Neural cell (in vitro differentiated cells): ENCODE measurements at regions not wholly inside any gene's neighbourhood (a gene's known extent, or its start where the extent isn't known, plus 50 kb on each side); places are given as distances from the start of the nearest gene placed in this dataset.
"Not testable (repeated sequence)": the region's sequence is repeated elsewhere in the genome, so short reads cannot be mapped to it uniquely, and the experiment has no call there.

Experiments used
- H2AFZ ChIP-seq: fragments of 200-600, 300-800 bp; sonication (generic), shearing (Covaris generic); 2 replicates; pipeline ENCODE4 v1.6.0; 2014; ENCODE audit warnings: low read depth, mild to moderate bottlenecking, antibody characterized with exemption, low read length, moderate library complexity
- H3F3A ChIP-seq: fragments of 200-600 bp; shearing (Covaris generic); 2 replicates; pipeline ENCODE4 v1.6.1; 2016; ENCODE audit warnings: mild to moderate bottlenecking, moderate library complexity, mixed read lengths, antibody characterized with exemption, low read length; ENCODE audit not compliant: insufficient read depth, poor library complexity, severe bottlenecking
- H3K27ac ChIP-seq: fragments of 200-600, 300-800 bp; sonication (generic), shearing (Covaris generic); 2 replicates; pipeline ENCODE4 v1.5.1; 2014; ENCODE audit warnings: mild to moderate bottlenecking, low read length, moderate library complexity
- H3K27me3 ChIP-seq: fragments of 300-800, 200-600 bp; sonication (generic), shearing (Covaris generic); 2 replicates; pipeline ENCODE4 v1.6.0; 2014; ENCODE audit warnings: mild to moderate bottlenecking, low read depth, low read length, moderate library complexity; ENCODE audit not compliant: insufficient read depth
- H3K36me3 ChIP-seq: fragments of 300-800, 200-600 bp; sonication (generic), shearing (Covaris generic); 2 replicates; pipeline ENCODE4 v1.5.1; 2014; ENCODE audit warnings: mild to moderate bottlenecking, antibody characterized with exemption, low read length, moderate library complexity; ENCODE audit not compliant: insufficient read depth
- H3K4me2 ChIP-seq: fragments of 300-800, 200-600 bp; sonication (generic), shearing (Covaris generic); 2 replicates; pipeline ENCODE4 v1.6.0; 2014; ENCODE audit warnings: mild to moderate bottlenecking, low read length
- H3K4me3 ChIP-seq: fragments of 300-800, 200-600 bp; sonication (generic), shearing (Covaris generic); 2 replicates; pipeline ENCODE4 v1.5.1; 2014; ENCODE audit warnings: mild to moderate bottlenecking, low read length, moderate library complexity
- H3K79me2 ChIP-seq: fragments of 200-600 bp; shearing (Covaris generic); replicated peaks from 2 replicates; pipeline ENCODE4 v1.6.0; 2014; ENCODE audit warnings: mild to moderate bottlenecking, low read length, moderate library complexity; ENCODE audit not compliant: insufficient read depth
- H3K9ac ChIP-seq: fragments of 300-800, 200-600 bp; sonication (generic), shearing (Covaris generic); 2 replicates; pipeline ENCODE4 v1.6.1; 2016; ENCODE audit warnings: mild to moderate bottlenecking, low read length, mixed read lengths
- H3K9me2 ChIP-seq: fragments of 200-600 bp; shearing (Covaris generic); 2 replicates; pipeline ENCODE4 v1.6.1; 2016; ENCODE audit warnings: mild to moderate bottlenecking, low read length, mixed read lengths; ENCODE audit not compliant: insufficient read depth
- H3K9me3 ChIP-seq: fragments of 200-600, 300-800 bp; sonication (generic), shearing (Covaris generic); 2 replicates; pipeline ENCODE4 v1.6.1; 2016; ENCODE audit warnings: mild to moderate bottlenecking, mixed run types, low read length, moderate library complexity, mixed read lengths
- H4K20me1 ChIP-seq: fragments of 200-600 bp; shearing (Covaris generic); 2 replicates; pipeline ENCODE4 v1.6.1; 2016; ENCODE audit warnings: mild to moderate bottlenecking, mixed run types; ENCODE audit not compliant: insufficient read depth
- CTCF ChIP-seq: fragments of 450-650 bp; IDR thresholded peaks from 2 replicates; pipeline ENCODE4 v1.5.1; 2014; ENCODE audit warnings: antibody characterized with exemption, mild to moderate bottlenecking, moderate library complexity; ENCODE audit not compliant: poor library complexity, severe bottlenecking
- EP300 ChIP-seq: fragments of 450-650 bp; conservative IDR thresholded peaks from 2 replicates; pipeline ENCODE4 v1.6.1; 2014; ENCODE audit warnings: antibody characterized with exemption, mild to moderate bottlenecking, moderate library complexity; ENCODE audit not compliant: poor library complexity, severe bottlenecking
- EZH2 ChIP-seq: fragments of 200-600, 300-800 bp; shearing (Covaris generic), sonication (generic); IDR thresholded peaks from 2 replicates; pipeline ENCODE4 v1.6.1; 2014; ENCODE audit warnings: antibody characterized with exemption, low read length, borderline replicate concordance, mild to moderate bottlenecking; ENCODE audit not compliant: insufficient read depth, poor library complexity, severe bottlenecking
- MXI1 ChIP-seq: fragments of 450-650 bp; conservative IDR thresholded peaks from 2 replicates; pipeline ENCODE4 v1.6.1; 2014; ENCODE audit warnings: antibody characterized with exemption, mild to moderate bottlenecking; ENCODE audit not compliant: poor library complexity, severe bottlenecking
- POLR2AphosphoS5 ChIP-seq: IDR thresholded peaks from 2 replicates; pipeline ENCODE4 v1.6.1; 2012
- RAD21 ChIP-seq: fragments of 450-650 bp; conservative IDR thresholded peaks from 2 replicates; pipeline ENCODE4 v1.6.1; 2014; ENCODE audit warnings: antibody characterized with exemption, mild to moderate bottlenecking, moderate library complexity
- REST ChIP-seq: IDR thresholded peaks from 2 replicates; pipeline ENCODE4 v1.6.1; 2012; ENCODE audit warnings: borderline replicate concordance
- SMC3 ChIP-seq: fragments of 450-650 bp; conservative IDR thresholded peaks from 2 replicates; pipeline ENCODE4 v1.6.1; 2014; ENCODE audit warnings: antibody characterized with exemption, mild to moderate bottlenecking, moderate library complexity; ENCODE audit not compliant: poor library complexity
- TAF1 ChIP-seq: IDR thresholded peaks from 2 replicates; pipeline ENCODE4 v1.6.1; 2012; ENCODE audit warnings: low read depth

- H3K4me3 ChIP-seq: no peak overlapping the region
- no peaks in the 10 kb centered on the region for H3K9me3 ChIP-seq
- no peaks in the 10 kb centered on the region for H3K27me3 ChIP-seq
- H3K9ac ChIP-seq: no peak overlapping the region
- TF ChIP-seq EZH2 (no peak), MXI1 (no peak), CTCF (no peak), TAF1 (no peak), SMC3 (no peak), POLR2AphosphoS5 (no peak), EP300 (no peak), RAD21 (no peak), REST (no peak)
- no peaks in the 10 kb centered on the region for H3K79me2 ChIP-seq
- no peak overlapping the region for H3K4me2 ChIP-seq
- no peaks in the 10 kb centered on the region for H3K9me2 ChIP-seq
- no peaks in the 10 kb centered on the region for H4K20me1 ChIP-seq
- H3K27ac ChIP-seq: peak overlapping the region; percentile 64
- H3K36me3 ChIP-seq: no peaks in the 10 kb centered on the region
- no peak overlapping the region for H2AFZ ChIP-seq
- H3F3A ChIP-seq: peaks cover 9% of the 10 kb centered on the region
Observed at GRCh38 chr7:125926621-125927020, 997.0 kb upstream of the POT1 start.

- Histone ChIP-seq H3K79me2 (no peaks in the 10 kb centered on the region), H3K4me2 (no peak overlapping the region), H2AFZ (no peak overlapping the region), H3K9me3 (no peaks in the 10 kb centered on the region), H3K9me2 (no peaks in the 10 kb centered on the region), H3K27me3 (no peaks in the 10 kb centered on the region), H3K27ac (no peak overlapping the region), H3K36me3 (no peaks in the 10 kb centered on the region), H3K9ac (no peak overlapping the region), H4K20me1 (no peaks in the 10 kb centered on the region), H3F3A (peaks cover 9% of the 10 kb centered on the region), H3K4me3 (no peak overlapping the region)
- no peak for TF ChIP-seq EP300
- TF ChIP-seq CTCF: no peak
- TF ChIP-seq POLR2AphosphoS5: no peak
- no peak for TF ChIP-seq REST
- no peak for TF ChIP-seq SMC3
- no peak for TF ChIP-seq TAF1
- TF ChIP-seq EZH2: no peak
- TF ChIP-seq RAD21: no peak
Observed at GRCh38 chr7:125924037-125924436, 994.4 kb upstream of the POT1 start.

GRCh38 chr7:125915381-125915948, 985.8 kb upstream of the POT1 start:
- H3K4me2 ChIP-seq, H3K27ac ChIP-seq: not testable (repeated sequence)

More at GRCh38 chr7:125915381-125915948, 985.8 kb upstream of the POT1 start:
- H3K9me3 ChIP-seq, H4K20me1 ChIP-seq, H3K36me3 ChIP-seq, H3K4me3 ChIP-seq, H3K79me2 ChIP-seq, H3K27me3 ChIP-seq, H3F3A ChIP-seq, H3K9me2 ChIP-seq, H2AFZ ChIP-seq, H3K9ac ChIP-seq: not testable (repeated sequence)
